ENCODE measurements at regions not wholly inside any gene's neighbourhood (a gene's known extent, or its start where the extent isn't known, plus 50 kb on each side); places are given as distances from the start of the nearest gene placed in this dataset.

- Histone ChIP-seq H3K9me3 (ENCODE audit: insufficient read depth, low read length, severe bottlenecking) (no peaks in the 10 kb centered on the region), H4K20me1 (ENCODE audit: insufficient read depth, low read length) (no peaks in the 10 kb centered on the region), H3K79me2 (ENCODE audit: insufficient read depth, low read length) (no peaks in the 10 kb centered on the region), H2AFZ (ENCODE audit: low read depth, low read length) (no peak overlapping the region), H3K4me3 (ENCODE audit: low read depth in 1 of 2, low read length in 2 of 2) (no peak overlapping the region), H3K4me2 (ENCODE audit: insufficient read depth, low read length) (no peak overlapping the region), H3K36me3 (ENCODE audit: insufficient read depth, low read length) (no peaks in the 10 kb centered on the region), H3K9ac (ENCODE audit: low read depth, low read length) (no peak overlapping the region), H3K27me3 (ENCODE audit: insufficient read depth, low read length, poor library complexity) (peaks cover 3% of the 10 kb centered on the region), H3K4me1 (ENCODE audit: insufficient read depth, low read length) (no peaks in the 10 kb centered on the region), H3K27ac (ENCODE audit: low read length) (no peak overlapping the region)
- TF ChIP-seq CTCF (IDR thresholded peaks at IDR 0.05; ENCODE audit: borderline replicate concordance, extremely low read depth, low read length, poor library complexity, severe bottlenecking) = no peak
- no peak for TF ChIP-seq EZH2 (IDR thresholded peaks at IDR 0.05; ENCODE audit: borderline replicate concordance, low read depth, low read length, severe bottlenecking)
- DNase-seq (no peak), ATAC-seq (ENCODE audit: insufficient read depth, low read depth) (no peak)
Observed at GRCh38 chr2:173614265-173614930, 259.7 kb downstream of the CDCA7 start.

GRCh38 chr2:173623438-173624319 is 269.0 kb downstream of the CDCA7 start:
- Histone ChIP-seq H4K20me1 (ENCODE audit: insufficient read depth, low read length) (no peaks in the 10 kb centered on the region), H3K9me3 (ENCODE audit: insufficient read depth, low read length, severe bottlenecking) (no peaks in the 10 kb centered on the region), H3K4me3 (ENCODE audit: low read depth in 1 of 2, low read length in 2 of 2) (no peak overlapping the region), H3K4me2 (ENCODE audit: insufficient read depth, low read length) (no peak overlapping the region), H3K36me3 (ENCODE audit: insufficient read depth, low read length) (no peaks in the 10 kb centered on the region), H3K79me2 (ENCODE audit: insufficient read depth, low read length) (no peaks in the 10 kb centered on the region), H2AFZ (ENCODE audit: low read depth, low read length) (no peak overlapping the region), H3K27me3 (ENCODE audit: insufficient read depth, low read length, poor library complexity) (no peaks in the 10 kb centered on the region), H3K9ac (ENCODE audit: low read depth, low read length) (no peak overlapping the region), H3K27ac (ENCODE audit: low read length) (no peak overlapping the region), H3K4me1 (ENCODE audit: insufficient read depth, low read length) (no peaks in the 10 kb centered on the region)
- DNase-seq (no peak), ATAC-seq (ENCODE audit: insufficient read depth, low read depth) (no peak)
- no peak for TF ChIP-seq CTCF (IDR thresholded peaks at IDR 0.05; ENCODE audit: borderline replicate concordance, extremely low read depth, low read length, poor library complexity, severe bottlenecking)
- TF ChIP-seq EZH2 (IDR thresholded peaks at IDR 0.05; ENCODE audit: borderline replicate concordance, low read depth, low read length, severe bottlenecking) = no peak

- H2AFZ ChIP-seq (ENCODE audit: low read depth, low read length) = no peak overlapping the region
- no peaks in the 10 kb centered on the region for H3K36me3 ChIP-seq (ENCODE audit: insufficient read depth, low read length)
- no peak overlapping the region for H3K27ac ChIP-seq (ENCODE audit: low read length)
- no peaks in the 10 kb centered on the region for H3K27me3 ChIP-seq (ENCODE audit: insufficient read depth, low read length, poor library complexity)
- no peak overlapping the region for H3K9ac ChIP-seq (ENCODE audit: low read depth, low read length)
- no peaks in the 10 kb centered on the region for H3K79me2 ChIP-seq (ENCODE audit: insufficient read depth, low read length)
- no peaks in the 10 kb centered on the region for H3K4me1 ChIP-seq (ENCODE audit: insufficient read depth, low read length)
- no peaks in the 10 kb centered on the region for H4K20me1 ChIP-seq (ENCODE audit: insufficient read depth, low read length)
- H3K9me3 ChIP-seq (ENCODE audit: insufficient read depth, low read length, severe bottlenecking) = no peaks in the 10 kb centered on the region
- ATAC-seq (ENCODE audit: insufficient read depth, low read depth) (no peak), DNase-seq (no peak)
- no peak overlapping the region for H3K4me3 ChIP-seq (ENCODE audit: low read depth in 1 of 2, low read length in 2 of 2)
- H3K4me2 ChIP-seq (ENCODE audit: insufficient read depth, low read length) = no peak overlapping the region
- TF ChIP-seq CTCF (IDR thresholded peaks at IDR 0.05; ENCODE audit: borderline replicate concordance, extremely low read depth, low read length, poor library complexity, severe bottlenecking) (no peak), EZH2 (IDR thresholded peaks at IDR 0.05; ENCODE audit: borderline replicate concordance, low read depth, low read length, severe bottlenecking) (no peak)
Observed at GRCh38 chr2:173625315-173625714, 270.6 kb downstream of the CDCA7 start.

All from DND-41 (cell line).